ENCODE measurements at regions not wholly inside any gene's neighbourhood (a gene's known extent, or its start where the extent isn't known, plus 50 kb on each side); places are given as distances from the start of the nearest gene placed in this dataset.
"Not testable (repeated sequence)": the region's sequence is repeated elsewhere in the genome, so short reads cannot be mapped to it uniquely, and the experiment has no call there.

DNA sequence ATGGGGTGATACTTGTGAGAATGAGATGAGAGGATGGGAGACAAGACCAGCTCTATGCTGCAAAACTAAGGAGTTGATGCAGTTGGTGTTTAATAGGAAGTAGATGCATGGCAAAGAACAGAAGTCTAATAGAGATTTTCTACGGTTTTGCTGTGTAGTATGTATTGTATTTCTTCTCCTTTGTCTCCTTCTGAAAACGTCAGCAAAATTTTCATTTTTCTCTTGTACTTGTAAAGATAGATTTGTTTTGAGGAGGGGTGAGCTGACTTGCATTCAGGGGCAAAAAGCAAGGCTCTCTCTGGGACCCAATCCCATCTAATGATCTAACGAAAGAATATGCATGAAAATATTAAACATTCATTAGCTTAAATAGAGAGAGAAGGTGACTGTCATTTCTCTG, 94.6 kb upstream of the NANOGP8 start:
- no peaks in the 10 kb centered on the region for H3K36me3 Mint-ChIP-seq (ENCODE audit: low read depth, unreplicated experiment)
- H3K4me1 Mint-ChIP-seq (ENCODE audit: unreplicated experiment) = no peaks in the 10 kb centered on the region
- no peak overlapping the region for H3K27ac Mint-ChIP-seq (ENCODE audit: unreplicated experiment)
- peaks cover 2% of the 10 kb centered on the region for H3K27me3 Mint-ChIP-seq (ENCODE audit: unreplicated experiment)
- H3K9me3 Mint-ChIP-seq (ENCODE audit: unreplicated experiment) = no peaks in the 10 kb centered on the region
- TF ChIP-seq, protein P1, sequence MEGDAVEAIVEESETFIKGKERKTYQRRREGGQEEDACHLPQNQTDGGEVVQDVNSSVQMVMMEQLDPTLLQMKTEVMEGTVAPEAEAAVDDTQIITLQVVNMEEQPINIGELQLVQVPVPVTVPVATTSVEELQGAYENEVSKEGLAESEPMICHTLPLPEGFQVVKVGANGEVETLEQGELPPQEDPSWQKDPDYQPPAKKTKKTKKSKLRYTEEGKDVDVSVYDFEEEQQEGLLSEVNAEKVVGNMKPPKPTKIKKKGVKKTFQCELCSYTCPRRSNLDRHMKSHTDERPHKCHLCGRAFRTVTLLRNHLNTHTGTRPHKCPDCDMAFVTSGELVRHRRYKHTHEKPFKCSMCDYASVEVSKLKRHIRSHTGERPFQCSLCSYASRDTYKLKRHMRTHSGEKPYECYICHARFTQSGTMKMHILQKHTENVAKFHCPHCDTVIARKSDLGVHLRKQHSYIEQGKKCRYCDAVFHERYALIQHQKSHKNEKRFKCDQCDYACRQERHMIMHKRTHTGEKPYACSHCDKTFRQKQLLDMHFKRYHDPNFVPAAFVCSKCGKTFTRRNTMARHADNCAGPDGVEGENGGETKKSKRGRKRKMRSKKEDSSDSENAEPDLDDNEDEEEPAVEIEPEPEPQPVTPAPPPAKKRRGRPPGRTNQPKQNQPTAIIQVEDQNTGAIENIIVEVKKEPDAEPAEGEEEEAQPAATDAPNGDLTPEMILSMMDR (IDR thresholded peaks at IDR 0.05; ENCODE audit: unreplicated experiment) = no peak
- no peak for DNase-seq (ENCODE audit: low spot score)
- no peak overlapping the region for H3K4me3 Mint-ChIP-seq (ENCODE audit: unreplicated experiment)

DNA sequence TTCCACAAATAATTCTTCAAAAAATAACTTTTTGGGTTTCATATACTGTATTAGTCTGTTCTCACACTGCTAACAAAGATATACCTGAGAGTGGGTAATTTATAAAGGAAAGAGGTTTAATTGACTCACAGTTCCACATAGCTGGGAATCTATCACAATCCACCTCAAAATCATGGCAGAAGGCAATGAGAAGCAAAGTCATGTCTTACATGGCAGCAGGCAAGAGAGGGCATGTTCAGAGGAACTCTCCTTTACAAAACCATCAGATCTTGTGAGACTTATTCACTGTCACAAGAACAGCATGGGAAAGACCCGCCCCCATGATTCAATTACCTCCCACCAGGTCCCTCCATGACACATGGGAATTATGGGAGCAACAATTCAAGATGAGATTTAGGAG, 93.1 kb upstream of the NANOGP8 start:
- DNase-seq (ENCODE audit: low spot score); H3K36me3 Mint-ChIP-seq (ENCODE audit: low read depth, unreplicated experiment); H3K27me3 Mint-ChIP-seq (ENCODE audit: unreplicated experiment); H3K4me3 Mint-ChIP-seq (ENCODE audit: unreplicated experiment); H3K27ac Mint-ChIP-seq (ENCODE audit: unreplicated experiment); H3K4me1 Mint-ChIP-seq (ENCODE audit: unreplicated experiment); H3K9me3 Mint-ChIP-seq (ENCODE audit: unreplicated experiment): not testable (repeated sequence)

DNA sequence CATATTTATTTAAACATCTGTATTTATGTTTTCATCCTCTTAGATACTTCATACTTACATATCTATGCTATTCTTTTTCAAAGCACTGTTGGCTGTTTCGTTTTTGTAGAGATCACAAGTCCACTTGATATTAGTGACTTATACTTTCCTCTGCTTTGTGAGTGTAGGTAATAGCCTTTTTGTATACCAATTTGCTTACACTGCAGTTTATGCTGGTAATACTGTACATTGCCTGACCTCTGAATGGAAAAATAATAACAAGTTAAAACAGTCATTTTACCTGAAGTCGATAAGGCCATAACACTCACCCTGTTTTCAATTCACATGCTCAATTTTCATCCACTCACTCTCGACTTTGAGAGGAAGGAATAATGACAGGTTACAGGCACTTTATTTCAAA, 89.9 kb upstream of the NANOGP8 start:
- Mint-ChIP-seq H3K36me3 (ENCODE audit: low read depth, unreplicated experiment) (no peaks in the 10 kb centered on the region), H3K4me3 (ENCODE audit: unreplicated experiment) (no peak overlapping the region), H3K9me3 (ENCODE audit: unreplicated experiment) (no peaks in the 10 kb centered on the region), H3K4me1 (ENCODE audit: unreplicated experiment) (no peaks in the 10 kb centered on the region), H3K27me3 (ENCODE audit: unreplicated experiment) (peaks cover 2% of the 10 kb centered on the region), H3K27ac (ENCODE audit: unreplicated experiment) (no peak overlapping the region)
- TF ChIP-seq, protein P1 (IDR thresholded peaks at IDR 0.05; ENCODE audit: unreplicated experiment) = no peak
- DNase-seq (ENCODE audit: low spot score) = no peak

DNA sequence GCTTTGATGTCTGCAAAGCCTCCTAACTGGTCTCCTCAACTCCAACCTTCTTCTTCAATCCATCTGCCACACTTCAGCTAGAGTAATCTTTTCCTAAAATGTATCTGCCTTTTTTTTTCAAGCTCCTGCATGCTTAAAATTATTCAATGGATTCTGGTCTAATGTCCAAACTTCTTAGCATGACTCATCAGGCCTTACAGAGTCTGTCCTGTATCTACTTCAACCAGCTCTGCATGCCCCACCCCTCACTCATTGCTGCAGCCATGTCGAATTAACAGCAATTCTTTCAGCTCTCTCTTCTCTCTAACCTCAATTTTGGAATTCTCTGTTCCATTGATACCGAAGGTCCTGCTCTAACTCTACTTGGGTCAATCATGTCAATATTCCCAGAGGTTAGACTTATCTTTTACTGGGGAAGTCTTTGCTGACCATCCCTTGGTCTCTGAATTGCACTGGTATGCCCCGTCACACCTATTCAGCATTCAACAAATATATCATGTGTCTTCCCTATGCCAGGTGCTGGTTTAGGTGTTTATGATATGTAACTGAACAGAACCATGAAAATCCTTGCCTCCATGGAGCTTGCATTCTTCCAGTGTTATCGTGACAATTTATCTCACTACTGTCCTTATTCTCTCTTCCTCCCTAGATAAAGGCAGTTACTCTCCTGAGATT, 88.5 kb upstream of the NANOGP8 start:
- Mint-ChIP-seq H3K4me1 (ENCODE audit: unreplicated experiment) (no peaks in the 10 kb centered on the region), H3K36me3 (ENCODE audit: low read depth, unreplicated experiment) (no peaks in the 10 kb centered on the region), H3K27me3 (ENCODE audit: unreplicated experiment) (peaks cover 2% of the 10 kb centered on the region), H3K9me3 (ENCODE audit: unreplicated experiment) (no peaks in the 10 kb centered on the region), H3K4me3 (ENCODE audit: unreplicated experiment) (no peak overlapping the region), H3K27ac (ENCODE audit: unreplicated experiment) (no peak overlapping the region)
- no peak for DNase-seq (ENCODE audit: low spot score)
- TF ChIP-seq, protein P1 (IDR thresholded peaks at IDR 0.05; ENCODE audit: unreplicated experiment) = no peak

DNA sequence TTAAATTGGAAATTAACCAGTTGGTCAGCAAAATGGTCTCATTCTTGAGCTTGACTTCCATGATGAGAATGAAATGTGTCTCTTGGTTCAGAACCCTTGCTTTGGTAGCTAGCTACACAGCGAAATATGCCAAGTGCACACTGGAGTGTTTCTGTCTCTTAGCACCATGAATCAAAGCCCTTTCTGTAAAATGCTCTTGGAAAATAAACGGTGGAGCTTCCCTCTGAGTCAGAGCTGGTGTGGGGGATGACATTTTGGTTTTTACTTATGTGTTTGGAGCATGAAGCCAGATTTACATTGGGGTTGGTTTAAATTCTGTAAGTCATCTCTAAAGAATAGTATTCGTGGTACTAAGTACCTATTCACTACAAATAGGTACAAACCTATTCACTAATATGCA, 85.1 kb upstream of the NANOGP8 start:
- peaks cover 5% of the 10 kb centered on the region for H3K4me1 Mint-ChIP-seq (ENCODE audit: unreplicated experiment)
- no peak overlapping the region for H3K4me3 Mint-ChIP-seq (ENCODE audit: unreplicated experiment)
- DNase-seq (ENCODE audit: low spot score) = no peak
- TF ChIP-seq, protein P1 (IDR thresholded peaks at IDR 0.05; ENCODE audit: unreplicated experiment) = no peak
- H3K27me3 Mint-ChIP-seq (ENCODE audit: unreplicated experiment) = peaks cover 2% of the 10 kb centered on the region
- H3K27ac Mint-ChIP-seq (ENCODE audit: unreplicated experiment) = no peak overlapping the region
- H3K9me3 Mint-ChIP-seq (ENCODE audit: unreplicated experiment) = no peaks in the 10 kb centered on the region
- H3K36me3 Mint-ChIP-seq (ENCODE audit: low read depth, unreplicated experiment) = no peaks in the 10 kb centered on the region
